Gastroesophageal sphincter (tissue), 4 donors: ENCODE measurements at regions not wholly inside any gene's neighbourhood (a gene's known extent, or its start where the extent isn't known, plus 50 kb on each side); places are given as distances from the start of the nearest gene placed in this dataset.

Experiments used
- ATAC-seq: fragments of 150-250 bp; one replicate; pipeline ENCODE4 v1.9.1; 2016; ENCODE audit warnings: mild to moderate bottlenecking, moderate library complexity
- H3K27ac ChIP-seq, 4 donors: fragments of 200-600 bp; sonication (generic) in 3 of 4; 1 replicate in 3 of 4; 2 replicates in 1 of 4; pipeline ENCODE4 v1.5.1; 2016 to 2019
- H3K27me3 ChIP-seq: fragments of 200-600 bp; sonication (generic); one replicate; pipeline ENCODE4 v1.5.1; 2019
- H3K36me3 ChIP-seq, 2 donors: fragments of 200-600 bp; sonication (generic); one replicate each; pipeline ENCODE4 v1.5.1; 2019; ENCODE audit warnings: control low read depth in 1 of 2
- H3K4me1 ChIP-seq, 3 donors: fragments of 200-600 bp; sonication (generic); 1 replicate in 2 of 3; 2 replicates in 1 of 3; pipeline ENCODE4 v1.5.1; 2016 to 2019; ENCODE audit warnings: control low read depth in 2 of 3
- H3K4me3 ChIP-seq, 2 donors: fragments of 200-600 bp; sonication (generic); one replicate each; pipeline ENCODE4 v1.5.1; 2019; ENCODE audit warnings: mild to moderate bottlenecking in 1 of 2, moderate library complexity in 1 of 2
- H3K9me3 ChIP-seq, 3 donors: fragments of 200-600 bp; sonication (generic); one replicate each; pipeline ENCODE4 v1.5.1; 2017 to 2019; ENCODE audit warnings: control low read depth in 2 of 3
- EP300 ChIP-seq: sonication (generic); formaldehyde crosslinking; IDR thresholded peaks from one replicate; pipeline ENCODE4 v1.6.1; 2017; ENCODE audit warnings: antibody characterized with exemption, mild to moderate bottlenecking
- POLR2A ChIP-seq, 2 donors: fragments of 450-650 bp; IDR thresholded peaks; one replicate each; pipeline ENCODE4 v1.6.1; 2017; ENCODE audit warnings: antibody characterized with exemption in 2 of 2, mild to moderate bottlenecking in 2 of 2, moderate library complexity in 1 of 2
- POLR2AphosphoS5 ChIP-seq: sonication (generic); formaldehyde crosslinking; IDR thresholded peaks from one replicate; pipeline ENCODE4 v1.6.1; 2017; ENCODE audit warnings: antibody characterized with exemption
- WGBS, 2 donors: methylation state at CpG; one replicate each; pipeline ENCODE4 v1.1.5; 2018; ENCODE audit warnings: low coverage in 1 of 2; 5-methylcytosine and 5-hydroxymethylcytosine counted together
- TF ChIP-seq, protein P1 (sequence below), 4 experiments: fragments of 200-600 bp in 2 of 4; fragments of 450-650 bp in 2 of 4; sonication (generic) in 1 of 4; IDR thresholded peaks; one replicate each; pipeline ENCODE4 v1.5.1; 2017 to 2019; ENCODE audit warnings: antibody characterized with exemption in 4 of 4, mild to moderate bottlenecking in 2 of 4, moderate library complexity in 2 of 4

DNA sequence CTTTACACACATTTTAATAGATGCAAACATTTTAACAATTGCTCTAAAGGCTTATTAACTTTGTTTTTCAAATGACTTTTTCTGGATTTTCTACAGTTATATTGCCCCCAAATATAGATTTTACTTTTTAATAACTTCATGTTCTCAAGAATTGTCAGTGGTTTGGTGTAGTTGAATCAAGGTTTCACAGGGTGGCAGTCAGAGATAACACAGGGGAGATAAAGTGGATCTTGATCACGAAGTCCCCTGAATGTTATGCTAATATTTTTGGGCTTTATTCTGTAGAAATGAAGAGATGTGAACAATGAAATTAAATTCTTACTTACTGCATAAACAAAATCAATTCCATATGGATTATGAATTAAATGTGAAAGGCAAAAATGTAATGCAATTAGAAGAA is 248.1 kb downstream of the AEBP2 start:
- Histone ChIP-seq H3K4me3 (no peak overlapping the region), H3K27me3 (no peaks in the 10 kb centered on the region), H3K36me3 (no peaks in the 10 kb centered on the region), H3K4me1 (peaks cover 0 to 3% (median 0%) of the 10 kb centered on the region in 3 donors), H3K9me3 (no peaks in the 10 kb centered on the region), H3K27ac (no peak overlapping the region)
- 71 to 100% methylated on average over 1 of the region's 1 CpG for WGBS, 2 donors
- TF ChIP-seq POLR2AphosphoS5 (no peak), EP300 (no peak), POLR2A (IDR thresholded peaks at IDR 0.05) (no peak)
- TF ChIP-seq, protein P1, sequence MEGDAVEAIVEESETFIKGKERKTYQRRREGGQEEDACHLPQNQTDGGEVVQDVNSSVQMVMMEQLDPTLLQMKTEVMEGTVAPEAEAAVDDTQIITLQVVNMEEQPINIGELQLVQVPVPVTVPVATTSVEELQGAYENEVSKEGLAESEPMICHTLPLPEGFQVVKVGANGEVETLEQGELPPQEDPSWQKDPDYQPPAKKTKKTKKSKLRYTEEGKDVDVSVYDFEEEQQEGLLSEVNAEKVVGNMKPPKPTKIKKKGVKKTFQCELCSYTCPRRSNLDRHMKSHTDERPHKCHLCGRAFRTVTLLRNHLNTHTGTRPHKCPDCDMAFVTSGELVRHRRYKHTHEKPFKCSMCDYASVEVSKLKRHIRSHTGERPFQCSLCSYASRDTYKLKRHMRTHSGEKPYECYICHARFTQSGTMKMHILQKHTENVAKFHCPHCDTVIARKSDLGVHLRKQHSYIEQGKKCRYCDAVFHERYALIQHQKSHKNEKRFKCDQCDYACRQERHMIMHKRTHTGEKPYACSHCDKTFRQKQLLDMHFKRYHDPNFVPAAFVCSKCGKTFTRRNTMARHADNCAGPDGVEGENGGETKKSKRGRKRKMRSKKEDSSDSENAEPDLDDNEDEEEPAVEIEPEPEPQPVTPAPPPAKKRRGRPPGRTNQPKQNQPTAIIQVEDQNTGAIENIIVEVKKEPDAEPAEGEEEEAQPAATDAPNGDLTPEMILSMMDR (IDR thresholded peaks at IDR 0.05), result no peak
- ATAC-seq, result no peak

DNA sequence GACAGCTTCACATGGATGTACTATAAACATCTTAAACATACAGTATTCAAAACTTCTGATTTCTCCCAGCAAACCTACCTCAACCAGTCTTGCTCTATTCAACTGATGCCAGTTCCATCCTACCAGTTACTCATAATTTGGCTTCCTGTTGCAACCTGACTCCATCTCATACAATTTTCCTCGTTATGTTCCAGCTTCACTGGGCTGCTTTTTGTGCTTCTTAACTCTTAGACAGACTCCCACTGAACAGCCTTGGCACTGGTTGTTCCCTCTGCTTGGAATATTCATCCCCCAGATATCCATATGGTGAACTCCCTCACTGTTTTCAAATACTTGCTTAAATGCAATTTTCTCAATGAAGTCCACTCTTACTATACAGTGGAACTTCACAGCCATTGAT is 249.2 kb downstream of the AEBP2 start:
- Histone ChIP-seq H3K4me1 (peaks cover 0 to 3% (median 0%) of the 10 kb centered on the region in 3 donors), H3K4me3 (no peak overlapping the region), H3K27ac (no peak overlapping the region), H3K36me3 (no peaks in the 10 kb centered on the region), H3K9me3 (no peaks in the 10 kb centered on the region), H3K27me3 (no peaks in the 10 kb centered on the region)
- WGBS, 2 donors, result 42 to 73% methylated on average over 1 of the region's 1 CpG
- no peak for ATAC-seq
- TF ChIP-seq POLR2AphosphoS5 (no peak), EP300 (no peak)

DNA sequence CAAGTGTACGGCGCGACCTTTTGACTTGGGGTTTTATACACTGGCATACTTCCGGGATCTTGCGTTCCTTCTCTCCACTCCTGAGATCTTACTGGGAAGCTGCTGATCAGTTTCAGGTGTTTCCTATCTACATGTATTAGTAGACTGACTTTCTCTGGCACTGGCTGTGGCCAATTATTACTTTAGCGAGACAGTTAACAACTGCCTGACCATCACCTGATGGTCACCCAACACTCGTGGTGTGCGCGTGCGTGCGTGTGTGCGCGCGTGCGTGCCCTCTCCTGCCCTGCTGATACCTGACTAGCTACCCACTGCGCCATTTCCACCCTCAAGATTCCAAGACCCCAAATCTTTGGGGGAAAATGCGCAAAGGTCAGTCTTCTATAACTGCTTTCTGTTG is 249.9 kb downstream of the AEBP2 start:
- no peak overlapping the region for H3K27ac ChIP-seq
- WGBS, 2 donors, result 81 to 93% methylated on average over 6 to 11 of the region's 17 CpGs
- H3K36me3 ChIP-seq, result no peaks in the 10 kb centered on the region
- TF ChIP-seq POLR2AphosphoS5 (no peak), EP300 (no peak), POLR2A (IDR thresholded peaks at IDR 0.05) (no peak)
- no peaks in the 10 kb centered on the region for H3K9me3 ChIP-seq
- no peak overlapping the region for H3K4me3 ChIP-seq
- H3K4me1 ChIP-seq, result peaks cover 0 to 3% (median 0%) of the 10 kb centered on the region in 3 donors
- H3K27me3 ChIP-seq, result no peaks in the 10 kb centered on the region
- ATAC-seq, result no peak

DNA sequence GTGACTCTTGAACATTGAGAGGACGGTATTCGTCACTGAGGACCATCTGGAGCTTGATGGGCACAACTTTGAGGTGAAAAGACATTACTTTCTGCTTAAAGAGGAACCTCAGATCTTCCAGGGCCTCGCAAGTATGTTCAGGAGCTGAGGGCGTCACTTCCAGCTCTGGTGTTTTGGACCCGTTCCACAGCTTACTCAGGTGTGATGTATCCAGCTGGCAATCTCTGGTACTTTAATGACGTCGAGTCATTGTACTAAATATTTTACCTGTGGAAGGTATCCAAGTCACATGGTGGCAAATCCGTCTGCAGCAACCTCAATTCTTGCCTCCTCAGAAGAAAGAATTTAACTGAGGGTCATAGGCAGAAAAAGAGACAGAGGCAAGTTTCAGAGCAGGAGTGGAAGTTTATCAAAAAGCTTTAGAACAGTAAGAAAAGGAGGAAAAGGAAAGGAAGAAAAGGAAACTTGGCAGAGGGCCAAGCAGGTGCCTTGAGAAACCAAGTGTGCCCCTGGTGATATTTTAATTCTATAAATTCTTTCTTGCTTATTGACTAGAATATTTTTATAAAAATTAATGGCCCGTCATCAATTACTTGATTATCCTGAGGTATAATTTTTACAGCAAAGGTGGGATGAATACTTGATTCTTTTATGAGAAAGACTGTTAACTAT is 250.6 kb downstream of the AEBP2 start:
- no peak for ATAC-seq
- H3K27ac ChIP-seq, result no peak overlapping the region
- H3K9me3 ChIP-seq, result no peaks in the 10 kb centered on the region
- WGBS, 2 donors, result 85 to 95% methylated on average over 6 to 8 of the region's 9 CpGs
- no peak for TF ChIP-seq POLR2AphosphoS5
- no peak for TF ChIP-seq EP300
- TF ChIP-seq, protein P1 (IDR thresholded peaks at IDR 0.05), result no peak
- no peak for TF ChIP-seq POLR2A (IDR thresholded peaks at IDR 0.05)
- no peaks in the 10 kb centered on the region for H3K27me3 ChIP-seq
- no peak overlapping the region for H3K4me3 ChIP-seq
- no peaks in the 10 kb centered on the region for H3K36me3 ChIP-seq
- H3K4me1 ChIP-seq, result peaks cover 0 to 3% (median 0%) of the 10 kb centered on the region in 3 donors

DNA sequence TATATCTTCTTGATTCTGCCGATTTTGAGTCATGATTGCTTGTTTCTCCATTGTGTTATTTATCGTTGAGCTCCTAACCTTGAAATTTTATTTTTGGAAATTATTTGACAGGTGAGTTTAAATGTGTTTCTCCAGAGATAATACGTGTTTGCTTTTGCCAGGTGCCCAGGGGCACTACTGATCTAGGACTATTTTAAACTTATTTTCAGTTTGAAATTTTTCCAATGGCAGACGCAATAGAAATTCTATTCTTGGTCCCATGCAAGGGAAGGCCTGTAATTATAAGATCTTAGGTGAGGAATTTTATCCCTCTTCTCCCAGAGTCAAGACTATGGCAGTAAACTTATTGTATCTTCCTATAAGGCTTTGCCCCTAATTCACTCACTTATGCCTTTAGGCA is 252.8 kb downstream of the AEBP2 start:
- no peak for ATAC-seq
- no peaks in the 10 kb centered on the region for H3K36me3 ChIP-seq
- no peaks in the 10 kb centered on the region for H3K9me3 ChIP-seq
- 51 to 63% methylated on average over 3 to 4 of the region's 4 CpGs for WGBS, 2 donors
- no peak overlapping the region for H3K4me3 ChIP-seq
- TF ChIP-seq POLR2A (IDR thresholded peaks at IDR 0.05) (no peak), EP300 (no peak), POLR2AphosphoS5 (no peak)
- TF ChIP-seq, protein P1 (IDR thresholded peaks at IDR 0.05), result no peak
- peaks cover 0 to 3% (median 0%) of the 10 kb centered on the region in 3 donors for H3K4me1 ChIP-seq
- no peaks in the 10 kb centered on the region for H3K27me3 ChIP-seq
- H3K27ac ChIP-seq, result no peak overlapping the region

DNA sequence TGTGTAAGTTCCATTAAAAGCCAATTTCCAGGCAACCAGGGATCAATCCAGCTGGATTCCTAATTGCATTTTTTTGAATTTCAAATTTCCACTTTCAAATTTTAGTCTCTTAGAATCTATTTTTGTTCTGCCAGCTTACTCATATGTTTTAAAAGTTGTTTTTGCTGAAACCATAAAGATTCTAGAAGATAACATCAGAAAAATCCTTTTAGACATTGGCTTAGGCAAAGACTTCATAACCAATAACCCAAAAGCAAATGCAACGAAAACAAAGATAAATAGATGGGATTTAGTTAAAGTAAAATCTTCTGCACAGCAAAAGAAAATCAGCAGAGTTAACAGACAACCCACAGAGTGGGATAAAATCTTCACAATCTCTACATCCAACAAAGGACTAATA is 253.3 kb downstream of the AEBP2 start:
- no peak overlapping the region for H3K27ac ChIP-seq
- peaks cover 0 to 3% (median 0%) of the 10 kb centered on the region in 3 donors for H3K4me1 ChIP-seq
- no peak overlapping the region for H3K4me3 ChIP-seq
- no peaks in the 10 kb centered on the region for H3K27me3 ChIP-seq
- no peaks in the 10 kb centered on the region for H3K36me3 ChIP-seq
- H3K9me3 ChIP-seq, result no peaks in the 10 kb centered on the region
- ATAC-seq, result no peak
- TF ChIP-seq POLR2AphosphoS5, result no peak
- TF ChIP-seq EP300, result no peak
- no peak for TF ChIP-seq POLR2A (IDR thresholded peaks at IDR 0.05)
- TF ChIP-seq, protein P1 (IDR thresholded peaks at IDR 0.05), result no peak
- 100% methylated on average over 1 of the region's 1 CpG; no CpG with 5 or more reads in 1 of the 2 donors for WGBS, 2 donors
